Hematopoietic multipotent progenitor cell treated with erythropoietin and hydrocortisone succinate and interleukin-3 and kit ligand, for 8 days (in vitro differentiated cells): ENCODE measurements at regions not wholly inside any gene's neighbourhood (a gene's known extent, or its start where the extent isn't known, plus 50 kb on each side); places are given as distances from the start of the nearest gene placed in this dataset.
"Not testable (repeated sequence)": the region's sequence is repeated elsewhere in the genome, so short reads cannot be mapped to it uniquely, and the experiment has no call there.

Experiments
- DNase-seq: peaks from one replicate; pipeline ENCODE4 v3.0.0-alpha.2; 2015

- DNase-seq: no peak
Measured at GRCh38 chrX:1006156-1006730, 206.2 kb downstream of the CRLF2 start.

- DNase-seq: no peak
Measured at GRCh38 chrX:1002611-1003010, 209.8 kb downstream of the CRLF2 start.

DNA sequence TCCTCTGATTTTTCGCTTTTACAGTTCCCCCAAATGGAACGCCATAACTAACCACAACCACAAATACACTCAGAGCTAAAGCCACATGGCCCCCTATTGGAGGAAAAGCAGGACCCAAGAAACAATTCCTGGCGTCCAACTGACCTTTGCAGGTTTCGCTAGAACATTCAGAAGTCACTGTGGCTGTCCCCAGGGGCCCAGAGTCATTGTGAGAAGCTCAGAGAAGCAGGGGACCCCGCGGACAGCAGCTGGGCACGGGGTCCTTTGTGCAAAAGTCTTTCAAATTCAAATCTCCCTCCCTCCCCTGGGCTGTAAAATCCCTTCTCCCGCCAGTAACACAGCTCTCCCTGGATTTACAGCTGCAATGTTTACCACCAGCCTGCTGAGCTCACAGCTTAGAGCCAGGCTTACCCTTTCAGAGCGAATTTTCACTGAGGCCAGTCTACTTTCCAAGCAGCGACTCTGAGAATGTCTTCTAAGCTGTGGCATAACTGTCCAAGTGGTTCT lies 214.8 kb downstream of the CRLF2 start:
- DNase-seq: no peak

GRCh38 chrX:994780-995179 lies 217.7 kb downstream of the CRLF2 start:
- no peak for DNase-seq

- peak; percentile 87 for DNase-seq
Measured at GRCh38 chrX:989959-990510, 222.4 kb downstream of the CRLF2 start.

DNA sequence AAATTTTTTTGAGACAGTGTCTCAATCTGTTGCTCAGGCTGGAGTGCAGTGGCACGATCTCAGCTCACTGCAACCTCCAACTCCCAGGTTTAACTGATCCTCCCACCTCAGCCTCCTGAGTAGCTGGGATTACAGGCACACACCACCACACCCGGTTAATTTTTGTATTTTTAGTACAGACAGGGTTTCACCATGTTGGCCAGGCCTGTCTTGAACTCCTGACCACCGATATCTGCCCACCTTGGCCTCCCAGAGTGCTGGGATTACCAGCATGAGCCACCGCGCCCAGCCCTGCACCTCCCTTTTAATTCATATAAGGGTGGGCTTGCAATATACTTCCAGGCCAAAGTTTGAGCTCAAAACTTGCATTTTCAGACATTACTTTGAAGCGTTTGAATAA lies 223.9 kb downstream of the CRLF2 start:
- DNase-seq: not testable (repeated sequence)

DNA sequence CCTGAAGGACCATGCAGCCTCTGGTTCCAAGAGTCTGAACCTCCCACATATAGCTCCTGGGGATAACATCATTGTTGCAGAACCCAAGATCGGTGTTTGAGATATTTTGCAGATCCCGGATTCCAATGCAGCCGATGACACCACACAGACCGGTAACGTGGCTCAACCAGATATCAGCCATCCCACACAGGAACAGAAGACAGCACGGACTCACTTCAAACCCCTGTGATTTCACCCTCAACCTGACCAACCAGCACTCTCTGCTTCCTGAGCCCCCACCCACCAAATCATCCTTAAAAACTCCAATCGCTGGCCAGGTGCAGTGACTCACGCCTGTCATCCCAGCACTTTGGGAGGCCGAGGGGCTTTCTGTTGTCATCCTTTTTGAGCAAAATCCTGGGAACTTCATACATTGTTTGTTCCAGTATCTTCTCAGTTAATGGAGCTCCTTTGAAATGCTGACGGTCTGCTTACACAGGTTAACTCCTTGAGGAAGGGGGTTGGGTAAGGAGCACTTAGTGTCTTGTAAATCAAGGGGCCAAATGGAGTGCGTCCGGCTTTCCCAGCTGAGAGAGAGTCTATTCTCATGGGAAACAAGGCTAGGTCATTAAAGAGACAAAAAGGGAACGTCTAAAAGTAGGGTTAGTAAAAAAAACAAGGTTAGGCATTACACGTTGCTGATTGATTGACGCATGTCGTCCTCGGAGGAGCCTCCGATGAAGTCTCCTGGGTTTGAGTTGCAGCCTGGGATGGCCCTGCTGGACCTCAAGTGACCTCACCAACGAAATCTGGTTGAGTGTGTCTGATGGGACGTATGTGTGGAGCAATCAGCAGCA lies 230.4 kb downstream of the CRLF2 start:
- no peak for DNase-seq

GRCh38 chrX:980587-981235 lies 231.7 kb downstream of the CRLF2 start:
- no peak for DNase-seq

GRCh38 chrX:979127-979526 lies 233.3 kb downstream of the CRLF2 start:
- DNase-seq: not testable (repeated sequence)

GRCh38 chrX:973010-973632 lies 239.3 kb downstream of the CRLF2 start:
- no peak for DNase-seq

- no peak for DNase-seq
Measured at GRCh38 chrX:968148-968965, 244.1 kb downstream of the CRLF2 start.

GRCh38 chrX:966396-967070 lies 245.9 kb downstream of the CRLF2 start:
- DNase-seq: no peak

DNA sequence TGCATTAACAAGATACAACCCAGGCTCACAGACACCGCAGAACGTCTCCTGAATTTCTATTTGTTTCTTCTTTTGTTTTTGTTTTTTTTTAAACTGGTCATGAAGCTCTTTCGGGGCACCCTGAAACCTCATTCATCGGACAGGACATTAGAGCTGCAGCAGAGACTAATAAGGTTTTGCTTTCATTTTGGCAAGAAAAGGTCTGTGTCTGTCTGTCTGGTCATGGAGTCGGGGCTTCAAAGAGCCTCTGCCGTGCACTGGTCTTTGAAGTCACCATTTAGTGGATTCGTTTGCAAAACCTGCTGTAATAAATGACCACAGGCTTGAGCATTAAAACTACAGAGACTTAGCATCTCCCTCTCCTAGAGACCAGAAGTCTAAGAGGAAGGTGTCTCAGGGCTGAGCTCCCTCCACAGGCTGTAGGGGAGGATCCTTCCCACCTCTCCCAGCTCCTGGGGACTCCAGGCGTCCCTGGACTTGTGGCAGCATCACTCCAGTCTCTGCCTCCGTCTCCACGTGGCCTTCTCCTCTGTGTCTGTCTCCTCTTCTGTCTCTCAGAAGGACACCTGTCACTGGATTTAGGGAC lies 247.5 kb downstream of the CRLF2 start:
- DNase-seq: no peak

DNA sequence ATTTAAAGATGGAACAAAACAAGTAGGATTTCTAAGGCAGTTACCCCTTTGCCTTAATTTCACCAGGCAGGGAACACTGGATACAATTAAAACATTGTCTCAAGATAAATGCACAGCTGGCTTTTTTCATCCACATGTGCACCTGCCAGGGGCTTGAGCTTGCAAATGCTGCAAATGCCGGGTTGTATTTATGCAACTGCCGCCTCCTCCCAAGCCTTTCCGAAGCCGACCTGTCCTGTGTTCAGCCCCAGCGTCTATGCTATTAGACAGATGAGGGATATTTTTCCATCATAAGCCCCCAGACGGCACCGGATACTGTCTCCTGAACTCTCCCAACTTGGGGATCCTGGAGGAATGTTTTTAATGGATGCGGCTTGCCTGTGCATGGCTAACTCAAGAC lies 251.6 kb downstream of the CRLF2 start:
- no peak for DNase-seq

GRCh38 chrX:959595-959994 lies 252.9 kb downstream of the CRLF2 start:
- DNase-seq: no peak

DNA sequence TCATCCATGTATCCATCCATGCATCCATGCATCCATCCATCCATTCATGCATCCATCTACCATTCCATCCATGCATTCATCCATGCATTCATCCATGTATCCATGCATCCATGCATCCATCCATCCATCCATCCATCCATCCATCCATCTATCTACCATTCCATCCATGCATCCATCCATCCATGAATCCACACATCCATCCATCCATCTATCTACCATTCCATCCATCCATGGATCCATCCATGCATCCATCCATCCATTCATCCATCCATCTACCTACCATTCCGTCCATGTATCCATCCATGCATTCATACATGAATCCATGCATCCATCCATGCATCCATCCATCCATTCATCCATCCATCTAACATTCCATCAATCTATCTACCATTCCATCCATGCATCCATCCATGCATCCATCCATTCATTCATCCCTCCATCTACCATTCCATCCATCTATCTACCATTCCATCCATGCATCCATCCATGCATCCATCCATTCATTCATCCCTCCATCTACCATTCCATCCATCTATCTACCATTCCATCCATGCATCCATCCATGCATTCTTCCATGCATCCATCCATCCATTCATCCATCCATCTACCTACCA lies 257.2 kb downstream of the CRLF2 start:
- DNase-seq: not testable (repeated sequence)

- DNase-seq: no peak
Measured at GRCh38 chrX:953879-954482, 258.5 kb downstream of the CRLF2 start.

GRCh38 chrX:952816-953215 lies 259.6 kb downstream of the CRLF2 start:
- DNase-seq: no peak

- not testable (repeated sequence) for DNase-seq
Measured at GRCh38 chrX:947262-947661, 265.2 kb downstream of the CRLF2 start.

GRCh38 chrX:943035-943434 lies 269.4 kb downstream of the CRLF2 start:
- no peak for DNase-seq
